Kidney (tissue), 13 donors: ENCODE measurements at regions not wholly inside any gene's neighbourhood (a gene's known extent, or its start where the extent isn't known, plus 50 kb on each side); places are given as distances from the start of the nearest gene placed in this dataset.

ENCODE experiments used
- DNase-seq, 5 donors: peaks; one replicate each; pipeline ENCODE4 v3.0.0-alpha.2; 2013 to 2020
- FAIRE-seq: peaks from 2 replicates; lab custom pipeline; 2012; peaks lifted over from hg19 to GRCh38; lab: Jason Lieb, UNC
- H3K27ac ChIP-seq, 2 donors: one replicate each; pipeline ENCODE4 v1.7.0; 2013; ENCODE audit warnings: low read depth in 2 of 2, low read length in 2 of 2, inconsistent platforms in 1 of 2
- H3K27me3 ChIP-seq: one replicate; pipeline ENCODE4 v1.7.1; 2013; ENCODE audit warnings: low read length, inconsistent platforms; ENCODE audit not compliant: control insufficient read depth, insufficient read depth
- H3K36me3 ChIP-seq, 3 donors: one replicate each; pipeline versions ENCODE4 v1.7.0 to v1.7.1; 2013; ENCODE audit warnings: low read length in 3 of 3, control low read depth in 1 of 3, inconsistent platforms in 1 of 3; ENCODE audit not compliant: insufficient read depth in 3 of 3, control insufficient read depth in 2 of 3
- H3K4me1 ChIP-seq, 3 donors: one replicate each; pipeline versions ENCODE4 v1.7.0 to v1.7.1; 2013; ENCODE audit warnings: low read length in 3 of 3, inconsistent platforms in 1 of 3, low read depth in 1 of 3; ENCODE audit not compliant: control insufficient read depth in 2 of 3, insufficient read depth in 2 of 3
- H3K4me3 ChIP-seq, 3 donors: one replicate each; pipeline versions ENCODE4 v1.7.0 to v1.8.1; 2013; ENCODE audit warnings: low read length in 3 of 3, control low read depth in 1 of 3, inconsistent platforms in 1 of 3
- H3K9ac ChIP-seq, 3 donors: one replicate each; pipeline versions ENCODE4 v1.7.0 to v1.7.1; 2013; ENCODE audit warnings: low read length in 3 of 3, control low read depth in 1 of 3, inconsistent platforms in 1 of 3
- H3K9me3 ChIP-seq, 3 donors: one replicate each; pipeline versions ENCODE4 v1.7.0 to v1.7.1; 2013; ENCODE audit warnings: low read length in 3 of 3, control low read depth in 1 of 3, inconsistent platforms in 1 of 3; ENCODE audit not compliant: control insufficient read depth in 2 of 3, insufficient read depth in 1 of 3
- CTCF ChIP-seq: IDR thresholded peaks from 3 replicates; pipeline ENCODE4 v1.5.1; 2012; ENCODE audit warnings: mild to moderate bottlenecking, moderate library complexity, borderline replicate concordance; ENCODE audit not compliant: insufficient read depth; ENCODE audit errors: extremely low read depth
- intact Hi-C: fragments of 100-400 bp; cut with DNase I; formaldehyde crosslinking; loops from one replicate; pipeline ENCODE4 v1.11.1; 2022
- donor health status: control.
- donor health status: control.
- donor health status: control.
- donor health status: control.
- donor health status: control.
- donor health status: DM: yes; HTN: yes; CAD: no.
- donor health status: Normal renal cell carcinoma (clear cell type).

DNA sequence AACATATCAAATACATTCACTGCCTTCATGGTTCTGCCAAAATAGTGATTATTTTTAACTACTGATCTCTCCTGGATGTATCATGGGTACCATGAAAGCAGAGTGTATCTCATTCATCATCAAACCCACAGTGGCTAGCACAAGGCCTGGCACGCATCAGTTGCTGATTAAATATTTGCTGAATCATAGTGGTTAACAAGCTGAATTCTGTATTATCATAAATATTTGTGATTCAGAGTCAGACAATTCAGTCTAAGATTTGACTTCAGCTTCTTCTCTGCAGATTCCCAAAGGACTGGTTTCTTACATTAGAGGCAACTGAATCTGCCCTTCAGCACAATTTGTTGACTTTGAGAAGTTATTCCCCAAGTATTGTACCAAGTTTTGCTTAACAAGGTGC lies 715.8 kb upstream of the LRRC4C start:
- DNase-seq (no peak), FAIRE-seq (no peak)
- no peaks in the 10 kb centered on the region for H3K27me3 ChIP-seq
- TF ChIP-seq CTCF, result no peak
- intact Hi-C loops, result no loop called here
- H3K4me3 ChIP-seq, result no peak overlapping the region
- no peak overlapping the region for H3K27ac ChIP-seq
- no peaks in the 10 kb centered on the region for H3K4me1 ChIP-seq
- H3K9me3 ChIP-seq, result no peaks in the 10 kb centered on the region
- no peak overlapping the region for H3K9ac ChIP-seq
- no peaks in the 10 kb centered on the region for H3K36me3 ChIP-seq

- Histone ChIP-seq H3K9ac (no peak overlapping the region), H3K36me3 (no peaks in the 10 kb centered on the region), H3K27me3 (no peaks in the 10 kb centered on the region), H3K4me1 (no peaks in the 10 kb centered on the region), H3K9me3 (no peaks in the 10 kb centered on the region), H3K27ac (no peak overlapping the region), H3K4me3 (no peak overlapping the region)
- FAIRE-seq (no peak), DNase-seq (no peak)
- intact Hi-C loops, result no loop called here
- TF ChIP-seq CTCF, result no peak
Observed at GRCh38 chr11:42179216-42179615, 719.8 kb upstream of the LRRC4C start.

DNA sequence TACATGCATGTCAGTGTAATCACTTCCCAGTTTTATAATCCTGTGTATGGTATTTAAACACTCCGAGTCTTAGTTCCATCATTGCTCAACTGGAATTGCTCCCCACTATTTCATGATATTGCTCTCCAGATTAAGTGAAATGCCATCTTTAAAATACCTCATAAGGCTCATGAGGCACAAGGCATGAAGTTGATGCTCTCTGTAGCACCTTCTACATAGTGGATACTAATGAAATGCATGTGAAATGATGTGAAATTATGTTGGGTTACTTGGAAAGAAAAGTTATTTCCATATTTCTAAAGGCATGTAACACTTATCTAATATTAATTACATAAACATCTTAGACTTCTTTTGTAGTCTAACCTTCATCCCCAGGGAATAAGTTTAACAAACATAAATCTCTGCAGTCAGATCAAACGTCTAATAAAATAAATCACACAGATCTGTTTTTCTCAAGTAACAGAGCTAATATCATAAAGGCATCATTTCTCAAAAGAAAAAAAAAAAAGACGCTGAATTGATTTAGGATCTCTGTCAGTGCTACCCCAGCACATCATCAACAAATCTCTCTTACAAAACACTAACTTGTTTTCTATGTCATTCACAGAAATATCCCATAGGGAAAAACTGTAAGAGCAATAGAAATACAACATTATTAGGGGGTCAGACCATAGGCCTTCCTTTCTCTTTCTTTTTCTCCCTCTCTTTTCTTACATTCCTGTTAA lies 736.0 kb upstream of the LRRC4C start:
- H3K4me1 ChIP-seq, result no peaks in the 10 kb centered on the region
- no peak for DNase-seq
- no peaks in the 10 kb centered on the region for H3K9me3 ChIP-seq
- H3K9ac ChIP-seq, result no peak overlapping the region
- H3K4me3 ChIP-seq, result no peak overlapping the region
- no peak overlapping the region for H3K27ac ChIP-seq
- no peaks in the 10 kb centered on the region for H3K36me3 ChIP-seq
- intact Hi-C loops, result no loop called here
- FAIRE-seq, result no peak
- TF ChIP-seq CTCF, result no peak
- no peaks in the 10 kb centered on the region for H3K27me3 ChIP-seq

DNA sequence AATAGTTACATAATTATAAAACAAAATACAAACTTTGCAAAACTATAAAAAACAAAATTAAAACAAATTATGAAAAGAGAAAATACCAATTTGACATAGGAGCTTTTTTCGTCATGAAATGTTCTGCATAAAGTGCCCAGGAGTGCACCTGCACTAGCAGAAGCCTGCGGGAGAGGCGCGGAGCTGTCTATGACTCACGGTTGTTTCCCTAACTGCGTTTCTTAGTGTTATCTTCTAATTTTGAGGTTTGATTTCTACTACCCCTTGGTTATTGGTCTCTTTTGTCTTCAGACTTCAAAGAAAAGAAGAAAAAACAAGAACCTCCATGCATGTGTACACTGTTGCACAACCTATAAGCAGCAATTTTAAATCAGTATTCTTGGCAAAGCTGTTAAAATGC lies 740.9 kb upstream of the LRRC4C start:
- Histone ChIP-seq H3K9ac (no peak overlapping the region), H3K4me3 (no peak overlapping the region), H3K36me3 (no peaks in the 10 kb centered on the region), H3K9me3 (no peaks in the 10 kb centered on the region), H3K4me1 (no peaks in the 10 kb centered on the region), H3K27me3 (no peaks in the 10 kb centered on the region), H3K27ac (no peak overlapping the region)
- TF ChIP-seq CTCF, result no peak
- intact Hi-C loops, result no loop called here
- FAIRE-seq (no peak), DNase-seq (no peak)
